HepG2 (cell line): ENCODE measurements at regions not wholly inside any gene's neighbourhood (a gene's known extent, or its start where the extent isn't known, plus 50 kb on each side); places are given as distances from the start of the nearest gene placed in this dataset.
A peak's percentile ranks its signal among the peaks of the same experiment; 100 is the strongest.

Source experiments
- ATAC-seq: fragments of 200-7000 bp; cut with Tn5 transposase; 3 replicates; pipeline ENCODE4 v1.9.1; 2020; ENCODE audit warnings: mild to moderate bottlenecking, moderate library complexity
- BruUV-seq: library from RNA; stranded (reverse); fragments of 400-500 nt; replicated peaks from 2 replicates; lab custom pipeline; 2021; lab: Mats Ljungman, UMichigan
- CTCF ChIA-PET: fragments of 300-600 bp; formaldehyde crosslinking; extraction: SDS; loops from one replicate; lab custom pipeline; 2021; ENCODE audit warnings: low total read pairs, inconsistent platforms, low intra/inter-chr PET ratio; lab: Yijun Ruan, JAX
- POLR2A ChIA-PET: fragments of 350-600 bp; sonication (Branson Sonifier 250); formaldehyde crosslinking; loops from one replicate; lab custom pipeline; 2020; ENCODE audit warnings: antibody characterized with exemption, inconsistent platforms; lab: Yijun Ruan, JAX
- DNase-seq: peaks from one replicate; pipeline ENCODE4 v3.0.0-alpha.2; 2015; ENCODE audit warnings: low spot score
- FAIRE-seq: peaks from 3 replicates; lab custom pipeline; 2011; peaks lifted over from hg19 to GRCh38; lab: Jason Lieb, UNC
- H2AFZ ChIP-seq: one replicate; pipeline ENCODE4 v1.6.1; 2011; ENCODE audit warnings: low read length, inconsistent platforms
- H3K27ac ChIP-seq: fragments of 300-600 bp; 3 replicates; pipeline ENCODE4 v1.8.0; 2011; ENCODE audit warnings: mixed run types, mild to moderate bottlenecking, mixed read lengths, low read length, inconsistent platforms; ENCODE audit not compliant: insufficient read depth; ENCODE audit errors: extremely low read length
- H3K27me3 ChIP-seq, 2 experiments: fragments of 200-600 bp in 1 of 2; 2 replicates in 1 of 2; 3 replicates in 1 of 2; pipeline versions ENCODE4 v1.6.0 to v1.8.0; 2011; ENCODE audit warnings: low read length in 2 of 2, mild to moderate bottlenecking in 2 of 2, moderate library complexity in 2 of 2, inconsistent platforms in 1 of 2; ENCODE audit not compliant: insufficient read depth in 2 of 2, control insufficient read depth in 1 of 2
- H3K36me3 ChIP-seq, 2 experiments: fragments of 200-600 bp in 1 of 2; replicated peaks in 1 of 2; 2 replicates in 1 of 2; 3 replicates in 1 of 2; pipeline versions ENCODE4 v1.5.1 to v1.8.0; 2011; ENCODE audit warnings: low read length in 2 of 2, inconsistent platforms in 1 of 2; ENCODE audit not compliant: insufficient read depth in 2 of 2, control insufficient read depth in 1 of 2
- H3K4me1 ChIP-seq: 2 replicates; pipeline ENCODE4 v1.5.1; 2012; ENCODE audit warnings: low read length, inconsistent platforms; ENCODE audit not compliant: insufficient read depth
- H3K4me2 ChIP-seq: 2 replicates; pipeline ENCODE4 v1.6.0; 2011; ENCODE audit warnings: low read depth, low read length, inconsistent platforms
- H3K4me3 ChIP-seq, 3 experiments: fragments of 200-600 bp in 1 of 3; sonication (generic), shearing (Covaris generic) in 1 of 3; replicated peaks in 1 of 3; 2 replicates each; pipeline ENCODE4 v1.5.1; 2011 to 2016; ENCODE audit warnings: low read length in 3 of 3, inconsistent platforms in 2 of 3, low read depth in 2 of 3, mild to moderate bottlenecking in 2 of 3, control low read depth in 1 of 3, mixed read lengths in 1 of 3; ENCODE audit not compliant: insufficient read depth in 1 of 3
- H3K79me2 ChIP-seq: one replicate; pipeline ENCODE4 v1.6.1; 2011; ENCODE audit warnings: low read length, inconsistent platforms; ENCODE audit not compliant: insufficient read depth
- H3K9ac ChIP-seq: 2 replicates; pipeline ENCODE4 v1.6.0; 2011; ENCODE audit warnings: mild to moderate bottlenecking, low read depth, low read length, inconsistent platforms; ENCODE audit not compliant: insufficient read depth
- H3K9me3 ChIP-seq: 2 replicates; pipeline ENCODE4 v1.5.1; 2012; ENCODE audit warnings: mild to moderate bottlenecking, low read length
- H4K20me1 ChIP-seq: 2 replicates; pipeline ENCODE4 v1.6.0; 2011; ENCODE audit warnings: inconsistent platforms, mild to moderate bottlenecking, low read length, moderate library complexity; ENCODE audit not compliant: insufficient read depth
- ATF7 ChIP-seq, 2 experiments: fragments of 450-650 bp in 1 of 2; sonication (generic) in 1 of 2; formaldehyde crosslinking in 1 of 2; IDR thresholded peaks; 2 replicates each; pipeline versions ENCODE4 v1.4.0 to v1.6.1; 2016 to 2020; ENCODE audit warnings: antibody characterized with exemption in 1 of 2, mild to moderate bottlenecking in 1 of 2, missing genetic modification reagents in 1 of 2
- ESRRA ChIP-seq: sonication (generic); formaldehyde crosslinking; IDR thresholded peaks from 2 replicates; pipeline ENCODE4 v1.5.1; 2020; ENCODE audit warnings: mild to moderate bottlenecking, low read depth, missing genetic modification reagents
- MAFF ChIP-seq: IDR thresholded peaks from 2 replicates; pipeline ENCODE4 v1.6.1; 2011; ENCODE audit warnings: low read depth, low read length, improper control_type of control experiment
- MAFK ChIP-seq, 2 experiments: IDR thresholded peaks in 1 of 2; conservative IDR thresholded peaks in 1 of 2; 2 replicates each; pipeline ENCODE4 v1.6.1; 2011; ENCODE audit warnings: improper control_type of control experiment in 2 of 2, low read length in 2 of 2
- RBFOX2 ChIP-seq: fragments of 200-400 bp; formaldehyde crosslinking; IDR thresholded peaks from 2 replicates; pipeline ENCODE4 v1.6.1; 2017; ENCODE audit warnings: low read depth, mild to moderate bottlenecking, low read length
- SATB2 ChIP-seq: sonication (generic); formaldehyde crosslinking; IDR thresholded peaks from 2 replicates; pipeline ENCODE4 v1.5.0; 2020; ENCODE audit warnings: missing genetic modification reagents
- ZEB1 ChIP-seq: IDR thresholded peaks from 2 replicates; pipeline ENCODE4 v1.6.1; 2012; ENCODE audit warnings: mild to moderate bottlenecking, low read depth, inconsistent platforms; ENCODE audit not compliant: insufficient replicate concordance
- ZNF260 ChIP-seq: sonication (generic); formaldehyde crosslinking; IDR thresholded peaks from 2 replicates; pipeline ENCODE4 v1.4.0; 2020; ENCODE audit warnings: missing genetic modification reagents, low read depth, mild to moderate bottlenecking, borderline replicate concordance
- ZNF749 ChIP-seq: sonication (generic); formaldehyde crosslinking; IDR thresholded peaks from 2 replicates; pipeline ENCODE4 v1.8.0; 2022; ENCODE audit warnings: mild to moderate bottlenecking, missing genetic modification reagents, moderate library complexity, borderline replicate concordance
- ZSCAN31 ChIP-seq: sonication (generic); formaldehyde crosslinking; IDR thresholded peaks from 2 replicates; pipeline ENCODE4 v1.5.0; 2020; ENCODE audit warnings: low read depth, mild to moderate bottlenecking, missing genetic modification reagents
- WGBS: methylation state at CpG from one replicate; pipeline ENCODE4 v1.1.6; 2017; ENCODE audit warnings: low lambda C conversion rate; 5-methylcytosine and 5-hydroxymethylcytosine counted together
- in situ Hi-C: cut with HindIII; loops from 2 replicates; pipeline ENCODE4 v1.10.0; 2017; ENCODE audit warnings: low pct_unique_long_range_greater_than_20kb; ENCODE audit not compliant: extremely low pct_ligation_motif_present
- intact Hi-C: fragments of 100-400 bp; cut with micrococcal nuclease; formaldehyde crosslinking; loops from one replicate; pipeline ENCODE4 v1.10.0; 2022; ENCODE audit not compliant: unreplicated experiment

DNA sequence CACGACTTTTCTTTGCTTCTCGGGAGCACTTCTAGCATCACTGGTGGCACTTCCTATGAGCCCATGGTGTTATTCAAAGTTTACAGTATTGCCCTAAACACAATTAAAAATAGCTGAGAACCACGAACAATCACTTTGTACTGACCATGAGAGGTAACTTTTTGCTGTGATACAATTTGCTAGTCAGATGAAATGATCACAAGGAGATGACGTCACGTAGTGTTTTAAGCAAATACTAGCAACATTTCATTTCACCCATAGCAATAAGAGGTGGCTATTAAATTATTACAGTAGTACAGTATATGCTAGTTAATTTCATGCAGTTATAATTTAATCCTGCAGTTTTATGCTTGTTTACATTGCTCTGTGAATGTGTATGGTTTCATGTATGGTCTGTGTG, 108.9 kb upstream of the DOK6 start (continued):
- TF ChIP-seq ZSCAN31 (CRISPR knock-in tag) (no peak), ATF7 (IDR thresholded peaks at IDR 0.05) (peak; percentile 91), ATF7 (CRISPR knock-in tag; IDR thresholded peaks at IDR 0.05) (no peak), ESRRA (CRISPR knock-in tag) (no peak), RBFOX2 (no peak)

DNA sequence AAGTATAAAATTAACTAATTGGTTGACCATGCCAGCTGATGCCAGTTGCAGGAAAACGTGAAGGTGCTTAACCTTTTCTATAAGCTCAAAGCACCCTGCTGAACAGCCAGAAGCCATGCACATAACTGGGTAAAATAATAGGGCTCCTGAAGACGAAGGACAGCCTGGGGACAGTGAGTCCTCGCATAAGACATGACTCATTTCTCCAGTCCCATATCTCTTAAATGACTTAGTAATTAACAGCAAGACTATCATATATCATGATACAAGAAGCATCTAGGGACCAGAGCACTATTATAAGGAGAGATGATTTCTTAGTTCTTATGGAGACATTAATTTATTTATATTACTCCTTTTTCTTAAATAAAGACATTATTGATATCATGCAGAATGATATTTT, 100.5 kb upstream of the DOK6 start:
- ATAC-seq = no peak
- TF ChIP-seq ZEB1 = no peak
- CTCF ChIA-PET = no interaction called here
- intact Hi-C loops (no loop called here), in situ Hi-C loops (no loop called here)
- Histone ChIP-seq H3K4me1 (no peaks in the 10 kb centered on the region), H4K20me1 (no peaks in the 10 kb centered on the region), H2AFZ (no peak overlapping the region), H3K9me3 (0 out of 2 replicates have a peak, but pooled peaks cover 5% of the 10 kb centered on the region), H3K27me3 (no peaks in the 10 kb centered on the region), H3K27ac (no peak overlapping the region), H3K79me2 (no peaks in the 10 kb centered on the region), H3K9ac (no peak overlapping the region), H3K36me3 (no peaks in the 10 kb centered on the region), H3K4me2 (no peak overlapping the region), H3K4me3 (no peak overlapping the region)
- no peak for DNase-seq
- BruUV-seq = no TSS peak
- 24% methylated on average over 3 of the region's 3 CpGs for WGBS
- POLR2A ChIA-PET = no interaction called here
- no peak for FAIRE-seq

DNA sequence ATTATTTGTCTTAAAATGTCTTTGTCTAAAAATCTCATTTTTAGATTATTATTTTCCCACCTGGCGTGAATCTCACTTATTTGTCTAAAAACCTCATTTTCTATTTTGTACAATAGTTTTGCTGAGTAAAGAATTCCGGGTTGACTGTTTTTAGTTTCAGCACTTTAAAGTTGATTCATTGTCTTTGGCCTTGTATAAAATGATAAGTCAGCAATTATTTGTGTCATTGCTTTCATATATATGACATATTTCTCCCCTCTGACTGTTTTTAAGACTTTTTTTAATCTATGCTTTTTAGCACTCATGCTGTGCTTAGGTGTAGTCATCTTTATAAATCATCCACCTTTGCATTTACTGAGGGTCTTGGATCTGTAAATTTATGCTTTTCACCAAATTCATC, 92.1 kb upstream of the DOK6 start:
- intact Hi-C loops (no loop called here), in situ Hi-C loops (no loop called here)
- no peak overlapping the region for H3K27ac ChIP-seq
- H3K9me3 ChIP-seq = no peaks in the 10 kb centered on the region
- no TSS peak for BruUV-seq
- no peaks in the 10 kb centered on the region for H3K36me3 ChIP-seq
- no peaks in the 10 kb centered on the region for H4K20me1 ChIP-seq
- H3K4me2 ChIP-seq = no peak overlapping the region
- H2AFZ ChIP-seq = peak overlapping the region; percentile 61
- TF ChIP-seq MAFK (conservative IDR thresholded peaks at IDR 0.05 in 1 of 2, IDR thresholded peaks at IDR 0.05 in 1 of 2; ENCODE audit: low read length in 2 of 2) (peak; percentile 95 to 98), ZNF260 (CRISPR knock-in tag) (no peak), ZNF749 (CRISPR knock-in tag) (no peak), SATB2 (CRISPR knock-in tag) (no peak), MAFF (peak; percentile 97)
- 26% methylated on average over 2 of the region's 2 CpGs for WGBS
- H3K4me3 ChIP-seq = no peak overlapping the region
- no peaks in the 10 kb centered on the region; a peak in 1 of 5 replicates for H3K27me3 ChIP-seq
- no peak overlapping the region for H3K9ac ChIP-seq
- H3K79me2 ChIP-seq = no peaks in the 10 kb centered on the region
- FAIRE-seq (no peak), ATAC-seq (no peak), DNase-seq (no peak)
- CTCF ChIA-PET = no interaction called here
- no peaks in the 10 kb centered on the region for H3K4me1 ChIP-seq
- POLR2A ChIA-PET = no interaction called here
